ENCODE measurements at regions not wholly inside any gene's neighbourhood (a gene's known extent, or its start where the extent isn't known, plus 50 kb on each side); places are given as distances from the start of the nearest gene placed in this dataset.

GRCh38 chr14:98236314-98236713, 1035.7 kb downstream of the BCL11B start:
- DNase-seq (ENCODE audit: low read depth), result no peak

- DNase-seq (ENCODE audit: low read depth), result no peak
These were observed 1034.1 kb downstream of the BCL11B start for GRCh38 chr14:98237939-98238338.

- DNase-seq (ENCODE audit: low read depth), result no peak
These were observed 1031.6 kb downstream of the BCL11B start for GRCh38 chr14:98240376-98240775.

GRCh38 chr14:98242903-98243302, 1029.1 kb downstream of the BCL11B start:
- no peak for DNase-seq (ENCODE audit: low read depth)

GRCh38 chr14:98243332-98243731, 1028.7 kb downstream of the BCL11B start:
- no peak for DNase-seq (ENCODE audit: low read depth)

- no peak for DNase-seq (ENCODE audit: low read depth)
These were observed 1027.6 kb downstream of the BCL11B start for GRCh38 chr14:98244162-98244948.

- no peak for DNase-seq (ENCODE audit: low read depth)
These were observed 1026.9 kb downstream of the BCL11B start for GRCh38 chr14:98244966-98245569.

GRCh38 chr14:98249057-98249456, 1022.9 kb downstream of the BCL11B start:
- no peak for DNase-seq (ENCODE audit: low read depth)

GRCh38 chr14:98249476-98249875, 1022.5 kb downstream of the BCL11B start:
- DNase-seq (ENCODE audit: low read depth), result no peak

- DNase-seq (ENCODE audit: low read depth), result no peak
These were observed 1019.2 kb downstream of the BCL11B start for GRCh38 chr14:98252820-98253219.

- DNase-seq (ENCODE audit: low read depth), result no peak
These were observed 1012.1 kb downstream of the BCL11B start for GRCh38 chr14:98259881-98260280.

GRCh38 chr14:98262566-98262965, 1009.4 kb downstream of the BCL11B start:
- no peak for DNase-seq (ENCODE audit: low read depth)

GRCh38 chr14:98269533-98269932, 1002.5 kb downstream of the BCL11B start:
- DNase-seq (ENCODE audit: low read depth), result no peak

- no peak for DNase-seq (ENCODE audit: low read depth)
These were observed 1001.8 kb downstream of the BCL11B start for GRCh38 chr14:98270201-98270600.

GRCh38 chr14:98274596-98274995, 997.4 kb downstream of the BCL11B start:
- DNase-seq (ENCODE audit: low read depth), result no peak

- no peak for DNase-seq (ENCODE audit: low read depth)
These were observed 993.2 kb downstream of the BCL11B start for GRCh38 chr14:98278800-98279199.

- DNase-seq (ENCODE audit: low read depth), result no peak
These were observed 991.6 kb downstream of the BCL11B start for GRCh38 chr14:98280436-98280835.

GRCh38 chr14:98288825-98289224, 983.2 kb downstream of the BCL11B start:
- DNase-seq (ENCODE audit: low read depth), result no peak

- DNase-seq (ENCODE audit: low read depth), result no peak
These were observed 981.4 kb downstream of the BCL11B start for GRCh38 chr14:98290596-98290995.

- no peak for DNase-seq (ENCODE audit: low read depth)
These were observed 979.8 kb downstream of the BCL11B start for GRCh38 chr14:98292191-98292590.

- no peak for DNase-seq (ENCODE audit: low read depth)
These were observed 978.4 kb downstream of the BCL11B start for GRCh38 chr14:98293576-98293975.

GRCh38 chr14:98296895-98297294, 975.1 kb downstream of the BCL11B start:
- DNase-seq (ENCODE audit: low read depth), result no peak

GRCh38 chr14:98297567-98297966, 974.4 kb downstream of the BCL11B start:
- DNase-seq (ENCODE audit: low read depth), result no peak

Measured in HS-5 (cell line).